Keratinocyte (primary cell): ENCODE measurements at regions not wholly inside any gene's neighbourhood (a gene's known extent, or its start where the extent isn't known, plus 50 kb on each side); places are given as distances from the start of the nearest gene placed in this dataset.

Experiments
- CTCF ChIP-seq, 3 experiments: IDR thresholded peaks in 1 of 3; conservative IDR thresholded peaks in 1 of 3; optimal IDR thresholded peaks in 1 of 3; 2 replicates in 2 of 3; 3 replicates in 1 of 3; pipeline versions ENCODE3 to v1.5.1; 2011; ENCODE audit warnings: low read length in 3 of 3, mild to moderate bottlenecking in 3 of 3, moderate library complexity in 2 of 3, control low read depth in 1 of 3, inconsistent platforms in 1 of 3; ENCODE audit not compliant: insufficient read depth in 2 of 3; ENCODE audit errors: extremely low read depth in 1 of 3
- EZH2 ChIP-seq: IDR thresholded peaks from one replicate; pipeline ENCODE4 v1.6.1; 2012; ENCODE audit warnings: inconsistent platforms, mild to moderate bottlenecking, low read length, moderate library complexity

- TF ChIP-seq CTCF (optimal IDR thresholded peaks at IDR 0.05 in 1 of 3, IDR thresholded peaks at IDR 0.05 in 1 of 3, conservative IDR thresholded peaks at IDR 0.05 in 1 of 3; ENCODE audit: extremely low read depth in 1 of 3, insufficient read depth in 2 of 3, low read length in 3 of 3) (no peak), EZH2 (no peak)
These were observed 80.5 kb upstream of the SETMAR start for GRCh38 chr3:4222574-4223175.
